ENCODE measurements at regions not wholly inside any gene's neighbourhood (a gene's known extent, or its start where the extent isn't known, plus 50 kb on each side); places are given as distances from the start of the nearest gene placed in this dataset.

DNA sequence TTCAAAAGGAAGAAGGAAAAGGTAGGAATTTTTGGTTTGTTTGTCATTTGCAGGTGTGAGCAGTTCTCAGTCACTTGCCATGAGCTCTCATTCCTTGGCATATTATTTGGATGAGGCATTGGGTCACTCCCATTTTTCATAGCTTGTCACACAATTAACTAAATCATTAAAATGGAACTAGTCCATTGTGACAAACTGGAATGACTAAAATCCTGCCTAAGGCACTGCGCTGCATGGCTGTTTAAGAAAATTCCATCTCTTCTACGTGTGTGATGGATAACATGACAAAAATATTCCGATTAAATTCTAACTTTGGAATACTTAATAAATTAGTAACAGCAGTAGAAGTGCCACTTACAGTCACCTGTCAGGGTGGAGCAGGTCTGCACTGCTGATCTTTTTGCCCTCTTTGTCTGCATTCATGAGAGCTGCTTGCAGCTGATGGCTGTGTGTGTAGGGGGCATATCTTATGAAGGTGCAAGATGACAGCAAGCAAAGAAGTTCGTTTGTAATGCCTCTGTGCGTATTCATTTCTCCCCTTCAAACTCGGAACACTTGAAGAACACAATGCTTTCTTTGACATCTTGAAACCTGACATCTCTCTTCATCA is 1292.6 kb upstream of the MAP3K7 start:
- no peaks in the 10 kb centered on the region for H3K4me1 ChIP-seq
- no peak for DNase-seq
- intact Hi-C loops (cut with DNase I) = no loop called here
- H3K27me3 ChIP-seq = no peaks in the 10 kb centered on the region
- H3K27ac ChIP-seq = no peak overlapping the region
- no peaks in the 10 kb centered on the region for H3K9me3 ChIP-seq
- WGBS, 2 donors = 72 to 81% methylated on average over 6 of the region's 6 CpGs
- no peaks in the 10 kb centered on the region for H3K36me3 ChIP-seq
- no peak overlapping the region for H3K4me3 ChIP-seq (replicated peaks in 1 of 3)
- TF ChIP-seq, protein P1, sequence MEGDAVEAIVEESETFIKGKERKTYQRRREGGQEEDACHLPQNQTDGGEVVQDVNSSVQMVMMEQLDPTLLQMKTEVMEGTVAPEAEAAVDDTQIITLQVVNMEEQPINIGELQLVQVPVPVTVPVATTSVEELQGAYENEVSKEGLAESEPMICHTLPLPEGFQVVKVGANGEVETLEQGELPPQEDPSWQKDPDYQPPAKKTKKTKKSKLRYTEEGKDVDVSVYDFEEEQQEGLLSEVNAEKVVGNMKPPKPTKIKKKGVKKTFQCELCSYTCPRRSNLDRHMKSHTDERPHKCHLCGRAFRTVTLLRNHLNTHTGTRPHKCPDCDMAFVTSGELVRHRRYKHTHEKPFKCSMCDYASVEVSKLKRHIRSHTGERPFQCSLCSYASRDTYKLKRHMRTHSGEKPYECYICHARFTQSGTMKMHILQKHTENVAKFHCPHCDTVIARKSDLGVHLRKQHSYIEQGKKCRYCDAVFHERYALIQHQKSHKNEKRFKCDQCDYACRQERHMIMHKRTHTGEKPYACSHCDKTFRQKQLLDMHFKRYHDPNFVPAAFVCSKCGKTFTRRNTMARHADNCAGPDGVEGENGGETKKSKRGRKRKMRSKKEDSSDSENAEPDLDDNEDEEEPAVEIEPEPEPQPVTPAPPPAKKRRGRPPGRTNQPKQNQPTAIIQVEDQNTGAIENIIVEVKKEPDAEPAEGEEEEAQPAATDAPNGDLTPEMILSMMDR (IDR thresholded peaks at IDR 0.05) = no peak
- no peak for TF ChIP-seq POLR2A (IDR thresholded peaks at IDR 0.05)

DNA sequence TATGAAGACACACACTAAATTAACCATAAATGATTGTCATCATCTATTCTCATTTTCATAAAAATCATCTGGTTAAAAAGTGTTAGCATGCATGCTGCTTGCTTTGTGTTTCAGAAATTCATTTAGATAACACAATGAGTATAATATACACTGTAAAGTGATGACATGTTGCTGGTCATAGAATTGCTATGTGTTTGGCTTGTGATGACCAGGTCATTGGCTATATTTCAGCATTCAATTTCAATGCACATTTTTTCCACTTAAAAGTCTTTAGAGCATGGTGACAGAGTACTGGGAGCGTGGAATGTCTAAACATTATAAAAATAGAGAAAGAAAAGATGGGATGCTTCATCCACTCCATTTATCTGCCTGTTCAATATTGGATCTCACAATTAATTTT is 1291.1 kb upstream of the MAP3K7 start:
- no peak overlapping the region for H3K4me3 ChIP-seq (replicated peaks in 1 of 3)
- no peaks in the 10 kb centered on the region for H3K27me3 ChIP-seq
- no peak overlapping the region for H3K27ac ChIP-seq
- TF ChIP-seq POLR2A (IDR thresholded peaks at IDR 0.05) = no peak
- TF ChIP-seq, protein P1 (IDR thresholded peaks at IDR 0.05) = no peak
- intact Hi-C loops (cut with DNase I) = no loop called here
- WGBS, 2 donors = 72 to 74% methylated on average over 1 of the region's 1 CpG
- no peaks in the 10 kb centered on the region for H3K36me3 ChIP-seq
- H3K4me1 ChIP-seq = no peaks in the 10 kb centered on the region
- no peaks in the 10 kb centered on the region for H3K9me3 ChIP-seq
- DNase-seq = no peak

DNA sequence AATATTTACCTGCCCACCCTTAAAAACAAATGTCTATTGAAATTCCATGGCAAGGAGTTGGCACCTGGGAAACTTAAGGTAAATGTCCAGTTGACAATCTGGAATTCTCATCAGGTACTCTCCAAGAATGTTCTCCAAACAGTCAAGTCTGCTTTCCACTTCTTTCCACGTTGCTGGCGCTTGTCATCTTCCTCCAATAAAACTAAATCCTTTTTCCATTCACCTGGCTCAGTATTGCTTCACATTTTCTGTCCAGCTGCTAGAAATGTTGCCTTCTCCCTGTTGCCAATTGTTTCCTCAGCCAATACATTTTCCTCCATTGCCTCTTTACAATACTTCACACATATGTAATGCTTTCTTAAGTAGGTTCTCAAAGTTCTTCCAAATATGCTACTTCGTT is 1288.1 kb upstream of the MAP3K7 start:
- Histone ChIP-seq H3K4me3 (replicated peaks in 1 of 3) (no peak overlapping the region), H3K9me3 (no peaks in the 10 kb centered on the region), H3K27ac (no peak overlapping the region), H3K27me3 (no peaks in the 10 kb centered on the region), H3K36me3 (no peaks in the 10 kb centered on the region), H3K4me1 (no peaks in the 10 kb centered on the region)
- no peak for DNase-seq
- no peak for TF ChIP-seq POLR2A (IDR thresholded peaks at IDR 0.05)
- TF ChIP-seq, protein P1 (IDR thresholded peaks at IDR 0.05) = no peak
- intact Hi-C loops (cut with DNase I) = no loop called here
- 76 to 77% methylated on average over 3 of the region's 3 CpGs for WGBS, 2 donors

DNA sequence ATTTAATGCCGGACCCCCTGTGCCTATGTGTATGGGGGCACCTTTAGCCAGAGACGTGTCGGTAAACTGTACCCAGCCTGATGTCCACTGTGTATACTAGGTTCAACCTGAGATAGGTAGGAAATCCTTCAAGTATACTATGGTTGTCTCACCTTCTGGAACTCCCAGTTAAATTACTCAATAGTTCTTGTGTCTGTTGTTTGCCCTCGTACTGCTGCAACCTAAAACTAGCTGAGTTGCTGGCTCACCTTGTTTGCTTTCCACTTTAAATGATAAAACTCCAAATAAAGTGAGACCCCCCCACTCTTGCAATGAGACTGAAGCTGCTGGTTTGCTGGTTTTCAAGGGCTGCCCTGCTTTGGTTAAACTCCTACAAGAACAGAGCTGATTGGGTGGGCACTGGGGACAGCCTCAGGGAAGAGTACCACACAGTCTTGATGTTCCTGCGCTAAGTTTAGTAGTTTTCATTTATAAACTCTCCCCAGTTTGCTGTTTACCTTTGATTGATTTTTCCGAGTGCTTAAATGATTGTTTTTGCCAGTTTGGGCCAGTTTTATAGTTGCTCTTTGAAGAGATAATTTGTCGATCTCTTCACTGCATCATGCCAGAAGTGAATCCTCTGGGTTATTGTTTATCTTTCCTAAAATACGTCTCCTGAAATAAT is 1281.8 kb upstream of the MAP3K7 start:
- no peak for DNase-seq
- H3K4me3 ChIP-seq (replicated peaks in 1 of 3) = no peak overlapping the region
- no peaks in the 10 kb centered on the region for H3K4me1 ChIP-seq
- H3K27me3 ChIP-seq = no peaks in the 10 kb centered on the region
- H3K9me3 ChIP-seq = no peaks in the 10 kb centered on the region
- no peaks in the 10 kb centered on the region for H3K36me3 ChIP-seq
- H3K27ac ChIP-seq = no peak overlapping the region
- 89% methylated on average over 8 of the region's 8 CpGs for WGBS, 2 donors
- intact Hi-C loops (cut with DNase I) = no loop called here
- TF ChIP-seq POLR2A (IDR thresholded peaks at IDR 0.05) = no peak

DNA sequence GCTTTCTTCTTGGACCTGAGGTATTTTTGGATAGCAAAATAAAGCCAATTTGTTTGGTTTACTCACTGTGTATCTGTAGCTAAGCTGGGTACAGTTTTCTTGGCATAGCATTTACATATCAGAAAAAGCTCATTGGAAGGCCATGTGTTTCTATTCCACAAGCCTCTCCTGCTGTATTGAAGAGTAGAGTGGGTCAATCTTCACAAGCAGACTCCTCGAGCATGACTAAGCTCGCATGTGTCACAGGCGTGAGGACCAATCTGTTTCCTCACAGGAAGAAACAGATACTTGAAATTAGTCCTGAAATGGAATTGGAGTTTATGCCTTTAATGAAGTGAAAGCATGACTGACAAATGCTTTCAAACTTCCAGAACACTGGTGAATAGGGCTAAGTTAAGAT is 1279.0 kb upstream of the MAP3K7 start:
- DNase-seq = no peak
- H3K36me3 ChIP-seq = no peaks in the 10 kb centered on the region
- intact Hi-C loops (cut with DNase I) = no loop called here
- H3K4me3 ChIP-seq (replicated peaks in 1 of 3) = no peak overlapping the region
- TF ChIP-seq, protein P1 (IDR thresholded peaks at IDR 0.05) = no peak
- TF ChIP-seq POLR2A (IDR thresholded peaks at IDR 0.05) = no peak
- no peaks in the 10 kb centered on the region for H3K27me3 ChIP-seq
- no peak overlapping the region for H3K27ac ChIP-seq
- H3K9me3 ChIP-seq = no peaks in the 10 kb centered on the region
- no peaks in the 10 kb centered on the region for H3K4me1 ChIP-seq
- 27 to 50% methylated on average over 3 of the region's 3 CpGs for WGBS, 2 donors

Measured in thyroid gland (tissue), 4 donors.